ENCODE measurements at regions not wholly inside any gene's neighbourhood (a gene's known extent, or its start where the extent isn't known, plus 50 kb on each side); places are given as distances from the start of the nearest gene placed in this dataset.

DNA sequence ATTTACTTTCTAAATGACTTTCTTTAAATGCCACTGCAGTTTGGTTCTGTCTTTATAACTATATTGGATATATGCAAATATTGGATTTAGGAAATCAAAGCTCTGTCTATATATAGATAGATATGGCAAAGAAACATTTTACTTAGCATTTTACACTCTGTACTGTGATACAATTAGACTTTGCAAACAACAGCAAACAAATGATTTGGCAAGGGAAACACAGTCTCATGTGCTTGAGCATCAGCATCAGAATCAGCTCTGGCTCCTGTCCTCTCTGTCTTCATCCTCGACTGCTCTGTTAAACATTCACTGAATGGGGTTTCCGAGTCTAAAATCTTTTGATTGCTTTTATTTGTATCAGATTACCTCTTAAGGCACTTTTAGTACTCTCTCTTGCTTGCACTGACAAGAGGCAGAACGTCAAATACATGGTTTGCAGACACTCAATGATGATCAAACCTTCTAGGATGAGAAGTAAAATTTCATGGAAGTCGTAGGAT lies 176.8 kb upstream of the LRP1B start:
- Histone ChIP-seq H3K4me1 (ENCODE audit: control extremely low read depth in 1 of 4, control insufficient read depth in 4 of 4, insufficient read depth in 4 of 4, low read length in 3 of 4) (no peaks in the 10 kb centered on the region), H3K27me3 (replicated peaks in 2 of 5; ENCODE audit: control insufficient read depth in 4 of 5, insufficient read depth in 5 of 5, low read length in 4 of 5) (peaks cover 0 to 2% (median 0%) of the 10 kb centered on the region in 5 experiments), H3K4me3 (ENCODE audit: control insufficient read depth in 1 of 7, extremely low read depth in 1 of 7, insufficient read depth in 4 of 7, low read depth in 2 of 7, low read length in 6 of 7) (no peak overlapping the region), H3K27ac (ENCODE audit: insufficient read depth in 1 of 2, low read depth in 1 of 2, low read length in 2 of 2, poor library complexity in 1 of 2, severe bottlenecking in 2 of 2) (no peak overlapping the region), H3K36me3 (ENCODE audit: control insufficient read depth in 4 of 4, insufficient read depth in 4 of 4, low read length in 3 of 4) (no peaks in the 10 kb centered on the region), H3K9me3 (ENCODE audit: control extremely low read depth in 1 of 5, control insufficient read depth in 4 of 5, insufficient read depth in 2 of 5, low read depth in 1 of 5, low read length in 4 of 5) (peaks cover 0 to 12% (median 6%) of the 10 kb centered on the region in 5 experiments)
- WGBS (ENCODE audit: insufficient coverage): 91% methylated on average over 4 of the region's 4 CpGs
- ChIA-PET CTCF (no interaction called here), POLR2A (interaction anchor here (0.6 kb wide), 1 partner anchor 1781 kb away, joined by 3 read pairs; no protein-coding TSS in a partner anchor)
- DNase-seq: no peak

DNA sequence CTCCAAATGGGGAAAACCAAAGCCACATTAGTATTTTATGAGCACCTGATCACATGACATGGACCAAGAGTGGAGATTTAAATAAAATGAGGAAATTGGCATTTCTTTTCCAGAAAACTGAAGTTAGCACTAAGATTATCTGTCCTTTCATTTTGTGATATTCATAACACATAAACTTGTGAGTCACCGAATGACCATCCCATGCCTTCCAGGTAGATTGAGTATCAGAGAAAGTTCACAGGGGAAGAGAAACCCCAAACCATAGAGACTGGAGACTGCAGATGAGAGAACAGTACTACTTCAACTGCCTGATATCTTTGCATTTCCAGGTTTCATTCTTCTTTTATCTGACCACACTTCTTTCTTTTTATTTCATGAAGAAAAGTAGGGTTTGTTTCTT lies 176.3 kb upstream of the LRP1B start:
- CTCF ChIA-PET: no interaction called here
- no CpG with 5 or more reads among the region's 1 CpG for WGBS (ENCODE audit: insufficient coverage)
- H3K4me3 ChIP-seq (ENCODE audit: control insufficient read depth in 1 of 7, extremely low read depth in 1 of 7, insufficient read depth in 4 of 7, low read depth in 2 of 7, low read length in 6 of 7): no peak overlapping the region
- no peaks in the 10 kb centered on the region for H3K36me3 ChIP-seq (ENCODE audit: control insufficient read depth in 4 of 4, insufficient read depth in 4 of 4, low read length in 3 of 4)
- H3K4me1 ChIP-seq (ENCODE audit: control extremely low read depth in 1 of 4, control insufficient read depth in 4 of 4, insufficient read depth in 4 of 4, low read length in 3 of 4): no peaks in the 10 kb centered on the region
- no peak overlapping the region for H3K27ac ChIP-seq (ENCODE audit: insufficient read depth in 1 of 2, low read depth in 1 of 2, low read length in 2 of 2, poor library complexity in 1 of 2, severe bottlenecking in 2 of 2)
- POLR2A ChIA-PET: no interaction called here
- no peak for DNase-seq
- peaks cover 0 to 11% (median 6%) of the 10 kb centered on the region in 5 experiments for H3K9me3 ChIP-seq (ENCODE audit: control extremely low read depth in 1 of 5, control insufficient read depth in 4 of 5, insufficient read depth in 2 of 5, low read depth in 1 of 5, low read length in 4 of 5)
- H3K27me3 ChIP-seq (replicated peaks in 2 of 5; ENCODE audit: control insufficient read depth in 4 of 5, insufficient read depth in 5 of 5, low read length in 4 of 5): peaks cover 0 to 2% (median 0%) of the 10 kb centered on the region in 5 experiments

DNA sequence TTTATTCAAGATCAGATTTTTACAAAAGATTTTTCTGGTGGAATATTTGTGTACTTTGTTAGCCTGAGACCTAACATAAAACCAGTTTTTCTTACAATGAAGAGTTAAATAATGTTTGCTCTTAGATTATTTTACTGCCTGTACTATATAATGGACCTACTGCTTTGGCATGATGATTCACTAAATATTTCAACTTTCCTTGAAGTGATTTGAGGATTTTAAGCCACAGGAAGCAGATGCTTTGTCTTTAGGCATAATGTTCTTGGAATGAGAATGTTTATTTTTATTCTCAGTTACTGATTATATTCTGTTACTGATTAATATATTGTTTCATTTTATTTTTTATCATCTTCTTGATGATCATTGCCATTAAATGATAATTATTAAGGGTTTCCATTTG lies 175.3 kb upstream of the LRP1B start:
- CTCF ChIA-PET: no interaction called here
- H3K9me3 ChIP-seq (ENCODE audit: control extremely low read depth in 1 of 5, control insufficient read depth in 4 of 5, insufficient read depth in 2 of 5, low read depth in 1 of 5, low read length in 4 of 5): peaks cover 0 to 8% (median 6%) of the 10 kb centered on the region in 5 experiments
- H3K4me1 ChIP-seq (ENCODE audit: control extremely low read depth in 1 of 4, control insufficient read depth in 4 of 4, insufficient read depth in 4 of 4, low read length in 3 of 4): no peaks in the 10 kb centered on the region
- H3K27me3 ChIP-seq (replicated peaks in 2 of 5; ENCODE audit: control insufficient read depth in 4 of 5, insufficient read depth in 5 of 5, low read length in 4 of 5): peaks cover 0 to 2% (median 0%) of the 10 kb centered on the region in 5 experiments
- H3K36me3 ChIP-seq (ENCODE audit: control insufficient read depth in 4 of 4, insufficient read depth in 4 of 4, low read length in 3 of 4): no peaks in the 10 kb centered on the region
- DNase-seq: no peak
- POLR2A ChIA-PET: no interaction called here
- no peak overlapping the region for H3K27ac ChIP-seq (ENCODE audit: insufficient read depth in 1 of 2, low read depth in 1 of 2, low read length in 2 of 2, poor library complexity in 1 of 2, severe bottlenecking in 2 of 2)
- no peak overlapping the region for H3K4me3 ChIP-seq (ENCODE audit: control insufficient read depth in 1 of 7, extremely low read depth in 1 of 7, insufficient read depth in 4 of 7, low read depth in 2 of 7, low read length in 6 of 7)

DNA sequence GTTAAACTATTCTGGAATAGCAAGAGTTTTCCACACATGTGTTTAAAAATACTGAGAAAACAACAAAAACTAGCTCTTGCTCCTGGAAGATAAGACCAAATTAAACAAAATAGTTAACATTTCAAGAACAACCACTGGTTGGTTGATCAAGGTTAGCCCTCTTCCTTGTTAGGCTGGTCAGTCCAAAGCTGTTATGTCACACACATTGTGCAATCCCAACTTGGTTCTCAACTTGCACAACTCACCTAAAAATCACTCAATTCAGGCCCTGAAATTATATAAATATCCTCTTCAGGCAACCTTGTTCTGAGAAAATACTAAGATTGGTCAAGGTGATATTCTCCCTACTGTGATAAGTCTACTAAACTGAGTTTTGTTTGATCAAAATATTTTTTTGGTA lies 169.7 kb upstream of the LRP1B start:
- no peaks in the 10 kb centered on the region for H3K36me3 ChIP-seq (ENCODE audit: control insufficient read depth in 4 of 4, insufficient read depth in 4 of 4, low read length in 3 of 4)
- POLR2A ChIA-PET: no interaction called here
- DNase-seq: no peak
- CTCF ChIA-PET: interaction anchor here (1.0 kb wide), 1 partner anchor 16 kb away, joined by 3 read pairs; no protein-coding TSS in a partner anchor
- no peak overlapping the region for H3K4me3 ChIP-seq (ENCODE audit: control insufficient read depth in 1 of 7, extremely low read depth in 1 of 7, insufficient read depth in 4 of 7, low read depth in 2 of 7, low read length in 6 of 7)
- no peaks in the 10 kb centered on the region for H3K4me1 ChIP-seq (ENCODE audit: control extremely low read depth in 1 of 4, control insufficient read depth in 4 of 4, insufficient read depth in 4 of 4, low read length in 3 of 4)
- H3K27me3 ChIP-seq (replicated peaks in 2 of 5; ENCODE audit: control insufficient read depth in 4 of 5, insufficient read depth in 5 of 5, low read length in 4 of 5): peaks cover 0 to 2% (median 0%) of the 10 kb centered on the region in 5 experiments
- H3K27ac ChIP-seq (ENCODE audit: insufficient read depth in 1 of 2, low read depth in 1 of 2, low read length in 2 of 2, poor library complexity in 1 of 2, severe bottlenecking in 2 of 2): no peak overlapping the region
- H3K9me3 ChIP-seq (ENCODE audit: control extremely low read depth in 1 of 5, control insufficient read depth in 4 of 5, insufficient read depth in 2 of 5, low read depth in 1 of 5, low read length in 4 of 5): peaks cover 0 to 2% (median 0%) of the 10 kb centered on the region in 5 experiments

DNA sequence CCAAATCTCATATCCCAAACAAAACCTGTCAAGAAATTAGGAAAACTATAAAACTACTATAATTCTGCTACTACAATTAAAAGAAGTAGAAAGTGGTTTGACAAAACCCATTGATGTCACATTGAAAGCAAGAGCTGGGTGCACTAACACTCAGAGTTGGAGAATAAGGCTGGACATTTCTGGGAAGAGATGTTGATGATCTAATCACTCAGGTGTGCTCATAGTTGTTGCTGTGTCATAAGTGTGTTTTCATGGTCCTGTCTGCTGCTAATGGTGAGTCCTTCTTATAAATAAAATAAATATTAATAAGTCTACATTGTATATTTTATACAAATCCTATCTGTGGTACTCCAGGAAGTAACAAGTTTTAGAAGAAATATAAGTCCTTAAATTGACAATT lies 168.2 kb upstream of the LRP1B start:
- DNase-seq: no peak
- Histone ChIP-seq H3K27ac (ENCODE audit: insufficient read depth in 1 of 2, low read depth in 1 of 2, low read length in 2 of 2, poor library complexity in 1 of 2, severe bottlenecking in 2 of 2) (no peak overlapping the region), H3K27me3 (replicated peaks in 2 of 5; ENCODE audit: control insufficient read depth in 4 of 5, insufficient read depth in 5 of 5, low read length in 4 of 5) (peaks cover 0 to 2% (median 0%) of the 10 kb centered on the region in 5 experiments), H3K9me3 (ENCODE audit: control extremely low read depth in 1 of 5, control insufficient read depth in 4 of 5, insufficient read depth in 2 of 5, low read depth in 1 of 5, low read length in 4 of 5) (peaks cover 0 to 2% (median 0%) of the 10 kb centered on the region in 5 experiments), H3K4me1 (ENCODE audit: control extremely low read depth in 1 of 4, control insufficient read depth in 4 of 4, insufficient read depth in 4 of 4, low read length in 3 of 4) (no peaks in the 10 kb centered on the region), H3K36me3 (ENCODE audit: control insufficient read depth in 4 of 4, insufficient read depth in 4 of 4, low read length in 3 of 4) (no peaks in the 10 kb centered on the region), H3K4me3 (ENCODE audit: control insufficient read depth in 1 of 7, extremely low read depth in 1 of 7, insufficient read depth in 4 of 7, low read depth in 2 of 7, low read length in 6 of 7) (no peak overlapping the region)
- ChIA-PET POLR2A (no interaction called here), CTCF (no interaction called here)

DNA sequence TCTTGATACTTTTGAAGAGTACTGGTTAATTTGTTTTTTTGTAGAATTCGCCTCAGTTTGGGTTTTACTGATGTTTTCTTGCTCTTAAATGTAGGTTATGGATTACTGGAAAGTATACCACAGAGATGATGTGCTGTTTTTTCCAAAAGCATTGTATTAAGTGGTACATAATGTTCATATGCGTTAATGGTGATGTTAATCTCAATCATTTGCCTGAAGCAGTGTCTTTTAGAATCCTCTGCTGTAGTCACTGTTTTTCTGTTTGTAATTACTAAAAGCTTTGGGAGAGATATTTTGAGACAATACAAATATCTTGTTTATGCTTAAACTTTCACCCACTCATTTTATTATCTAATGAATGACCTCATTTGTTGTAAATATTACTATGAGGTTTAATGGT lies 163.4 kb upstream of the LRP1B start:
- H3K9me3 ChIP-seq (ENCODE audit: control extremely low read depth in 1 of 5, control insufficient read depth in 4 of 5, insufficient read depth in 2 of 5, low read depth in 1 of 5, low read length in 4 of 5): no peaks in the 10 kb centered on the region
- no peaks in the 10 kb centered on the region for H3K4me1 ChIP-seq (ENCODE audit: control extremely low read depth in 1 of 4, control insufficient read depth in 4 of 4, insufficient read depth in 4 of 4, low read length in 3 of 4)
- no peak overlapping the region for H3K27ac ChIP-seq (ENCODE audit: insufficient read depth in 1 of 2, low read depth in 1 of 2, low read length in 2 of 2, poor library complexity in 1 of 2, severe bottlenecking in 2 of 2)
- WGBS (ENCODE audit: insufficient coverage): 100% methylated on average over 2 of the region's 2 CpGs
- ChIA-PET CTCF (no interaction called here), POLR2A (no interaction called here)
- no peak for DNase-seq
- H3K27me3 ChIP-seq (replicated peaks in 2 of 5; ENCODE audit: control insufficient read depth in 4 of 5, insufficient read depth in 5 of 5, low read length in 4 of 5): no peaks in the 10 kb centered on the region
- no peaks in the 10 kb centered on the region for H3K36me3 ChIP-seq (ENCODE audit: control insufficient read depth in 4 of 4, insufficient read depth in 4 of 4, low read length in 3 of 4)
- no peak overlapping the region for H3K4me3 ChIP-seq (ENCODE audit: control insufficient read depth in 1 of 7, extremely low read depth in 1 of 7, insufficient read depth in 4 of 7, low read depth in 2 of 7, low read length in 6 of 7)

DNA sequence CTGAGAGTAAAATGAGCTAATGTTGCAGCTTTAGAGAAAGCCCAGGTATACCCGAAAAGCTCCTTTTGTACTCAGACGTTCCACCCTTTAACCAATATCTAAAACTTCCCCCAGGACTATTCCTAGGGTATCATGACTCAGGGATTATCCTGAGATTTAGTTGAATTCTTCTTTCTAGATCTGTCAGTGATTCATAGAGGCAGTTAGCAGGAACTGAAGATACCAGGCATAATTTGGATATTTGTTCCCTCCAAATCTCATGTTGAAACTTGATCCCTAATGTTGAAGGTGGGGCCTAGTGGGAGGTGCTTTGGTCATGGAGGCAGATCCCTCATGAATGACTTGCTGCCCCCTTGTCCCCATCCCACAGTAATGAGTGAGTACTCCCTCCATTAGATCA lies 161.2 kb upstream of the LRP1B start:
- WGBS (ENCODE audit: insufficient coverage): no CpG with 5 or more reads among the region's 2 CpGs
- Histone ChIP-seq H3K4me3 (ENCODE audit: control insufficient read depth in 1 of 7, extremely low read depth in 1 of 7, insufficient read depth in 4 of 7, low read depth in 2 of 7, low read length in 6 of 7) (no peak overlapping the region), H3K9me3 (ENCODE audit: control extremely low read depth in 1 of 5, control insufficient read depth in 4 of 5, insufficient read depth in 2 of 5, low read depth in 1 of 5, low read length in 4 of 5) (no peaks in the 10 kb centered on the region), H3K27me3 (replicated peaks in 2 of 5; ENCODE audit: control insufficient read depth in 4 of 5, insufficient read depth in 5 of 5, low read length in 4 of 5) (no peaks in the 10 kb centered on the region), H3K36me3 (ENCODE audit: control insufficient read depth in 4 of 4, insufficient read depth in 4 of 4, low read length in 3 of 4) (no peaks in the 10 kb centered on the region), H3K27ac (ENCODE audit: insufficient read depth in 1 of 2, low read depth in 1 of 2, low read length in 2 of 2, poor library complexity in 1 of 2, severe bottlenecking in 2 of 2) (no peak overlapping the region), H3K4me1 (ENCODE audit: control extremely low read depth in 1 of 4, control insufficient read depth in 4 of 4, insufficient read depth in 4 of 4, low read length in 3 of 4) (no peaks in the 10 kb centered on the region)
- DNase-seq: no peak
- ChIA-PET POLR2A (no interaction called here), CTCF (no interaction called here)
